ENCODE measurements at regions not wholly inside any gene's neighbourhood (a gene's known extent, or its start where the extent isn't known, plus 50 kb on each side); places are given as distances from the start of the nearest gene placed in this dataset.
"Not testable (repeated sequence)": the region's sequence is repeated elsewhere in the genome, so short reads cannot be mapped to it uniquely, and the experiment has no call there.

DNA sequence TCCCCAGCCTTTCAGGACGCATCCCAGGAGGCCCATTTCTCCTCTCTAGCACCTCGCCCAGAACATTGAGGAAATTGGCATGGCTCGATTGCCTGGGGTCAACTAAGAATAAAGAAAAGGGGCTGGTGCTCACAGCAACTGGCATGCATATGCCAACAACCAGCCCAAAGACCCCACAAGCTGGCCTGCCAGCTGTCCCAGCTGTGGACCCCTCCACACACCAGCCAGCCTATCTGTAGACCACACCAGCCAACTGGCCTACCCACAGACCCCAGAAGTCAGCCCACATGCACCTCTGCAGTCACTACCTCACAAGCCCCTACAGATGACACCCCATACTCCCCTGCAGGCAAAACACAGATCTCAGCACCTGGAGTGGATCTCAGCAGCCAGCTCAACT, 123.8 kb upstream of the ID2 start:
- TF ChIP-seq, protein P1, sequence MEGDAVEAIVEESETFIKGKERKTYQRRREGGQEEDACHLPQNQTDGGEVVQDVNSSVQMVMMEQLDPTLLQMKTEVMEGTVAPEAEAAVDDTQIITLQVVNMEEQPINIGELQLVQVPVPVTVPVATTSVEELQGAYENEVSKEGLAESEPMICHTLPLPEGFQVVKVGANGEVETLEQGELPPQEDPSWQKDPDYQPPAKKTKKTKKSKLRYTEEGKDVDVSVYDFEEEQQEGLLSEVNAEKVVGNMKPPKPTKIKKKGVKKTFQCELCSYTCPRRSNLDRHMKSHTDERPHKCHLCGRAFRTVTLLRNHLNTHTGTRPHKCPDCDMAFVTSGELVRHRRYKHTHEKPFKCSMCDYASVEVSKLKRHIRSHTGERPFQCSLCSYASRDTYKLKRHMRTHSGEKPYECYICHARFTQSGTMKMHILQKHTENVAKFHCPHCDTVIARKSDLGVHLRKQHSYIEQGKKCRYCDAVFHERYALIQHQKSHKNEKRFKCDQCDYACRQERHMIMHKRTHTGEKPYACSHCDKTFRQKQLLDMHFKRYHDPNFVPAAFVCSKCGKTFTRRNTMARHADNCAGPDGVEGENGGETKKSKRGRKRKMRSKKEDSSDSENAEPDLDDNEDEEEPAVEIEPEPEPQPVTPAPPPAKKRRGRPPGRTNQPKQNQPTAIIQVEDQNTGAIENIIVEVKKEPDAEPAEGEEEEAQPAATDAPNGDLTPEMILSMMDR (conservative IDR thresholded peaks at IDR 0.05; ENCODE audit: low read length) = no peak
- no peak for TF ChIP-seq EZH2phosphoT487 (IDR thresholded peaks at IDR 0.05; ENCODE audit: borderline replicate concordance)
- H2AFZ ChIP-seq (ENCODE audit: low read length) = no peak overlapping the region

DNA sequence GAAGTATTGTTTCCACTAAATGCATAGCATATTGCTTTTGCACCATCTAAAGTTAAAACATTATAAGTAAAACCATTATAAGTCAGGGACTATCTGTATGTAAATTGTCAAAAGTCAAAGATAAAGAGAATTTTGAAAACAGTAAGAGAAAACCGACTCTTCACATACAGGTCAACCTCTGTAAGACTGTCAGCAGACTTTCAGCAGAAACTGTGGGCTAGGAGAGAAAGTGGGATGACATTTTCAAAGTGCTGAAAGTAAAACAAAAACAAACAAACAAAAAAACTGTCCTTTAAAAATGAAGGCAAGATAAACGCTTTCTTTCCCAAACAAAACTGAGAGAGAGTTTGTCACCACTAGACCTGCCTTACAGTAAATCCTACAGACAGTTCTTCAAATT, 122.9 kb upstream of the ID2 start:
- peaks cover 20% of the 10 kb centered on the region; the same call in 1 of the 2 replicates for H3K9me3 ChIP-seq (ENCODE audit: insufficient read depth, low read depth, low read length)
- H3K79me2 ChIP-seq (ENCODE audit: insufficient read depth, low read length) = no peaks in the 10 kb centered on the region
- H3K4me1 ChIP-seq (ENCODE audit: insufficient read depth, low read length, poor library complexity, severe bottlenecking) = peaks cover 3% of the 10 kb centered on the region
- H3K9me2 ChIP-seq (replicated peaks; ENCODE audit: low read depth, low read length) = no peaks in the 10 kb centered on the region
- no peak overlapping the region for H2AFZ ChIP-seq (ENCODE audit: low read length)
- no peaks in the 10 kb centered on the region for H3F3A ChIP-seq (ENCODE audit: low read depth)
- no peaks in the 10 kb centered on the region for H3K36me3 ChIP-seq (ENCODE audit: insufficient read depth, low read length)
- no peak for TF ChIP-seq EZH2phosphoT487 (IDR thresholded peaks at IDR 0.05; ENCODE audit: borderline replicate concordance)
- TF ChIP-seq, protein P1 (conservative IDR thresholded peaks at IDR 0.05; ENCODE audit: low read length) = no peak
- no peak overlapping the region for H3K4me2 ChIP-seq (ENCODE audit: low read depth, low read length, poor library complexity, severe bottlenecking)
- no peaks in the 10 kb centered on the region for H4K20me1 ChIP-seq (ENCODE audit: insufficient read depth, low read length, poor library complexity, severe bottlenecking)
- H3K4me3 ChIP-seq (ENCODE audit: low read length, poor library complexity, severe bottlenecking) = no peak overlapping the region
- H3K9ac ChIP-seq (ENCODE audit: low read depth, low read length, poor library complexity, severe bottlenecking) = no peak overlapping the region
- H3K27me3 ChIP-seq (ENCODE audit: insufficient read depth, low read length, poor library complexity, severe bottlenecking) = peaks cover 35% of the 10 kb centered on the region

More for the DNA sequence above, 123.8 kb upstream of the ID2 start:
- H3K36me3 ChIP-seq (ENCODE audit: insufficient read depth, low read length) = no peaks in the 10 kb centered on the region
- no peak overlapping the region for H3K9ac ChIP-seq (ENCODE audit: low read depth, low read length, poor library complexity, severe bottlenecking)
- H3K9me3 ChIP-seq (ENCODE audit: insufficient read depth, low read depth, low read length) = peaks cover 20% of the 10 kb centered on the region; the same call in 1 of the 2 replicates
- H3K4me2 ChIP-seq (ENCODE audit: low read depth, low read length, poor library complexity, severe bottlenecking) = no peak overlapping the region
- no peaks in the 10 kb centered on the region for H3K9me2 ChIP-seq (replicated peaks; ENCODE audit: low read depth, low read length)
- no peak overlapping the region for H3K4me3 ChIP-seq (ENCODE audit: low read length, poor library complexity, severe bottlenecking)
- H4K20me1 ChIP-seq (ENCODE audit: insufficient read depth, low read length, poor library complexity, severe bottlenecking) = no peaks in the 10 kb centered on the region
- no peaks in the 10 kb centered on the region for H3K4me1 ChIP-seq (ENCODE audit: insufficient read depth, low read length, poor library complexity, severe bottlenecking)
- peaks cover 35% of the 10 kb centered on the region for H3K27me3 ChIP-seq (ENCODE audit: insufficient read depth, low read length, poor library complexity, severe bottlenecking)
- H3F3A ChIP-seq (ENCODE audit: low read depth) = no peaks in the 10 kb centered on the region
- H3K79me2 ChIP-seq (ENCODE audit: insufficient read depth, low read length) = no peaks in the 10 kb centered on the region

DNA sequence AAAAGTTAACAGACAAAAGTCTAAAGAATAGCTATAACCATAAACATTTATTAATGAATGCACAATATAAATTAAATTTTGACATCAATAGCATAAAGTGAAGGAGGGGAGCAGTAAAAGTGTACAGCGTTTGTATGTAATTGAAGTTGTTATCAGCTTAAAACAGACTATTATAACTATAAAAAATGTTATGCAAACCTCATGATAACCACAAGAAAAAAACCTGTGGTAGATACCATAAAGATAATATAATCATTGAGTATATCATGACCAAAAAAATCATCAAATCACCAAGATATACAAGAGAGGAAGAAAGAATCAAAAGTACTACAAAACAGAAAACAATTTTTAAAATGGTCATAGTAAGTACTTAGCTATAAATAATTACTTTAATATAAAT, 122.1 kb upstream of the ID2 start:
- H3K9me3 ChIP-seq (ENCODE audit: insufficient read depth, low read depth, low read length) = peaks cover 20% of the 10 kb centered on the region; the same call in 1 of the 2 replicates
- no peaks in the 10 kb centered on the region for H3F3A ChIP-seq (ENCODE audit: low read depth)
- no peak overlapping the region for H3K9ac ChIP-seq (ENCODE audit: low read depth, low read length, poor library complexity, severe bottlenecking)

DNA sequence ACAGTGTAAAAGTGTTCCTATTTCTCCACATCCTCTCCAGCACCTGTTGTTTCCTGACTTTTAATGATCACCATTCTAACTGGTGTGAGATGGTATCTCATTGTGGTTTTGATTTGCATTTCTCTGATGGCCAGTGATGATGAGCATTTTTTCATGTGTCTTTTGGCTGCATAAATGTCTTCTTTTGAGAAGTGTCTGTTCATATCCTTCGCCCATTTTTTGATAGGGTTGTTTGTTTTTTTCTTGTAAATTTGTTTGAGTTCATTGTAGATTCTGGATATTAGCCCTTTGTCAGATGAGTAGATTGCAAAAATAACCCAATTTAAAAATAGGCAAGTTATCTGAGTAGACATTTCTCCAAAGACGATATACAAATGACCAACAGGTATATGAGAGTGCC, 120.2 kb upstream of the ID2 start:
- H3K36me3 ChIP-seq (ENCODE audit: insufficient read depth, low read length); H3K9ac ChIP-seq (ENCODE audit: low read depth, low read length, poor library complexity, severe bottlenecking); H3K79me2 ChIP-seq (ENCODE audit: insufficient read depth, low read length); H3K4me2 ChIP-seq (ENCODE audit: low read depth, low read length, poor library complexity, severe bottlenecking); H3K9me2 ChIP-seq (replicated peaks; ENCODE audit: low read depth, low read length); H3F3A ChIP-seq (ENCODE audit: low read depth); H3K4me1 ChIP-seq (ENCODE audit: insufficient read depth, low read length, poor library complexity, severe bottlenecking); H4K20me1 ChIP-seq (ENCODE audit: insufficient read depth, low read length, poor library complexity, severe bottlenecking); H3K4me3 ChIP-seq (ENCODE audit: low read length, poor library complexity, severe bottlenecking); H2AFZ ChIP-seq (ENCODE audit: low read length): not testable (repeated sequence)
- H3K27me3 ChIP-seq (ENCODE audit: insufficient read depth, low read length, poor library complexity, severe bottlenecking) = peaks cover 46% of the 10 kb centered on the region
- peaks cover 20% of the 10 kb centered on the region; the same call in 1 of the 2 replicates for H3K9me3 ChIP-seq (ENCODE audit: insufficient read depth, low read depth, low read length)

More for the DNA sequence above, 122.1 kb upstream of the ID2 start:
- Histone ChIP-seq H4K20me1 (ENCODE audit: insufficient read depth, low read length, poor library complexity, severe bottlenecking) (no peaks in the 10 kb centered on the region), H3K4me1 (ENCODE audit: insufficient read depth, low read length, poor library complexity, severe bottlenecking) (peaks cover 7% of the 10 kb centered on the region), H2AFZ (ENCODE audit: low read length) (no peak overlapping the region), H3K4me2 (ENCODE audit: low read depth, low read length, poor library complexity, severe bottlenecking) (no peak overlapping the region), H3K79me2 (ENCODE audit: insufficient read depth, low read length) (no peaks in the 10 kb centered on the region), H3K27me3 (ENCODE audit: insufficient read depth, low read length, poor library complexity, severe bottlenecking) (peaks cover 35% of the 10 kb centered on the region), H3K4me3 (ENCODE audit: low read length, poor library complexity, severe bottlenecking) (no peak overlapping the region), H3K9me2 (replicated peaks; ENCODE audit: low read depth, low read length) (no peaks in the 10 kb centered on the region), H3K36me3 (ENCODE audit: insufficient read depth, low read length) (no peaks in the 10 kb centered on the region)
- TF ChIP-seq, protein P1 (conservative IDR thresholded peaks at IDR 0.05; ENCODE audit: low read length) = no peak
- peak; percentile 94 for TF ChIP-seq EZH2phosphoT487 (IDR thresholded peaks at IDR 0.05; ENCODE audit: borderline replicate concordance)

Measured in Loucy (cell line).